Mesodermal cell (in vitro differentiated cells): ENCODE measurements at regions not wholly inside any gene's neighbourhood (a gene's known extent, or its start where the extent isn't known, plus 50 kb on each side); places are given as distances from the start of the nearest gene placed in this dataset.
"Not testable (repeated sequence)": the region's sequence is repeated elsewhere in the genome, so short reads cannot be mapped to it uniquely, and the experiment has no call there.

ENCODE experiments used
- H3K27ac ChIP-seq: 2 replicates; pipeline ENCODE4 v1.7.0; 2013; ENCODE audit warnings: mild to moderate bottlenecking, low read depth, low read length, moderate library complexity; ENCODE audit not compliant: severe bottlenecking
- H3K36me3 ChIP-seq: 2 replicates; pipeline ENCODE4 v1.7.1; 2013; ENCODE audit warnings: mild to moderate bottlenecking, low read length, moderate library complexity; ENCODE audit not compliant: control insufficient read depth, insufficient read depth
- H3K4me1 ChIP-seq: one replicate; pipeline ENCODE4 v1.7.1; 2013; ENCODE audit warnings: mild to moderate bottlenecking, low read length; ENCODE audit not compliant: insufficient read depth, control insufficient read depth, poor library complexity, severe bottlenecking
- H3K4me3 ChIP-seq: 2 replicates; pipeline ENCODE4 v1.7.0; 2013; ENCODE audit warnings: low read length, control low read depth, mild to moderate bottlenecking; ENCODE audit not compliant: insufficient read depth, poor library complexity, severe bottlenecking; ENCODE audit errors: extremely low read depth
- H3K9me3 ChIP-seq: 2 replicates; pipeline ENCODE4 v1.7.1; 2013; ENCODE audit warnings: mild to moderate bottlenecking, low read length, moderate library complexity; ENCODE audit not compliant: control insufficient read depth
- WGBS, 2 experiments: methylation state at CpG; one replicate each; pipeline ENCODE4 v1.1.5; 2013; ENCODE audit warnings: missing lambda C conversion rate in 2 of 2; ENCODE audit not compliant: insufficient coverage in 2 of 2; 5-methylcytosine and 5-hydroxymethylcytosine counted together

- no peaks in the 10 kb centered on the region for H3K4me1 ChIP-seq
- no peaks in the 10 kb centered on the region for H3K36me3 ChIP-seq
- H3K9me3 ChIP-seq = no peaks in the 10 kb centered on the region
- no peak overlapping the region for H3K4me3 ChIP-seq
- no peak overlapping the region for H3K27ac ChIP-seq
These were observed 393.5 kb downstream of the MAT2B start for GRCh38 chr5:163898873-163899272.

DNA sequence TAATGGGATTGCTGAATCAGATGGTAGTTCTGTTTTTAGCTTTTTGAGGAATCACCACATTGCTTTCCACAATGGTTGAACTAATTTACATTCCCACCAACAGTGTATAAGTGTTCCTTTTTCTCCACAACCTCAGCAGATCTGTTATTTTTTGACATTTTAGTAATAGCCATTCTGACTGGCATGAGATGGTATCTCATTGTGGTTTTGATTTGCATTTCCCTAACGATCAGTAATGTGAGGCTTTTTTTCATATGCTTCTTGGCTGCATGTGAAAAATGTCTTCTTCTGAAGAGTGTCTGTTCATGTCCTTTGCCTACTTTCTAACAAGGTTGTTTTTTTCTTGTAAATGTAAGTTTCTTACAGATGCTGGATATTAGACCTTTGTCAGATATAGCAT is 402.4 kb downstream of the MAT2B start:
- H3K27ac ChIP-seq, H3K4me1 ChIP-seq, H3K4me3 ChIP-seq, H3K36me3 ChIP-seq, H3K9me3 ChIP-seq: not testable (repeated sequence)
- WGBS, 2 experiments = 100% methylated on average over 1 of the region's 1 CpG

DNA sequence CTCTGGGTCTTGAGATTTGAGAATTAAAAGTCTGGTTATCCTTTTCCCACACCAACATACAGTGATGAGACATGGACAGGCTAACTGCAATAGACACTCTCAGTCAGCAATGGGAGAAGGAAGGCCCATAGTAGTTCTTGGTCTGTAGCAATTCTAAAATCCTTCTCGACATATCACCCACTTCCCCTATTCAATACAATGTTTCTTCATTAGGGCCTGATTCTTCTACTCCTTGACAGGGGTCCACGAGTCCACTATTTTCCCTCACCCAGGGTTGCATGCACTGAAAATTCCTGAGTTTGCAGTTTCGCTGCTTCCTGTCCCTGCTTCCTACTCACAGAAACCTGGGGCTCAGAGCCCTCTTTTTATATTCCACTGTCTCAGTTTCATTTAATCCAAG is 402.8 kb downstream of the MAT2B start:
- 71 to 80% methylated on average over 1 to 3 of the region's 3 CpGs for whole genome bisulfite sequencing, 2 experiments
- no peaks in the 10 kb centered on the region for H3K36me3 ChIP-seq
- no peaks in the 10 kb centered on the region for H3K9me3 ChIP-seq
- no peak overlapping the region for H3K27ac ChIP-seq
- H3K4me3 ChIP-seq = no peak overlapping the region
- no peaks in the 10 kb centered on the region for H3K4me1 ChIP-seq

DNA sequence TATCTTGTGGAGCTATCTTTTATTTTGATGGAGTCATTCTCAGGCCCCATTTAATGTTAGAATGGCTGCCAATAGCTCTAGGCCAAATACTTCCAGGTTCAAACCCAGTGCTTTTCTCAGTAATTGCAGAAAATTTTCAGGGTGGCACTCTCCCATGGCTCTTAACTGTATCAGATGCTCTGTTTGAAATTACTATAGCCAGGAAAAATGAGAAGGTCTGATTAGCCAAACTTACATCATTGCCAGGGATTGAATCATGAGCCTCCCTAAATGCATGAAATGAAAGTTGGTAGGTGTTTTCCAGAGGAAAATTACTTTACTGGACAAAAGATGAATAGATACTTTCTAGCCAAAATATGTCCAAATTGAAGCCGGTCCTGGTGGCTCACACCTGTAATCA is 404.8 kb downstream of the MAT2B start:
- no peaks in the 10 kb centered on the region for H3K4me1 ChIP-seq
- H3K9me3 ChIP-seq = no peaks in the 10 kb centered on the region
- WGBS, 2 experiments = 56 to 100% methylated on average over 1 of the region's 1 CpG

DNA sequence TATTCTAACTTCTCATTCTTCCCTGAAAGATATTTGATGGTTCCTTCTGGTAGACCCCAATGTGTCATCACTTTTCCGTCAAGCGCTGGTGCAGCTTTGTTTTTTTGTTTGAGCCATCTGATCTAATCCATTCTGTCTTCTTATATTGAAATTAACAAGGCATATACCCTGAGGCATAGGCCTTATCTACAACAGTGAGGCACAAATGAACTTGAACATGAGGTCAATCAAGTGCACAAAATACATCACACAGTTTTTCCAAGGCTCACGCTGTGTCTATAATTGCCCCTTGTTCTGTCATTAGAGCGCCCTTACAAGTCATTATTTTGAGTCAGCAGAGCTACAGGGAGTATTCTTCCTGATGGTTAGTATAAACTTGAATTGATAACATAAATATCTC is 406.6 kb downstream of the MAT2B start:
- Histone ChIP-seq H3K4me3 (no peak overlapping the region), H3K27ac (no peak overlapping the region), H3K4me1 (no peaks in the 10 kb centered on the region), H3K9me3 (no peaks in the 10 kb centered on the region), H3K36me3 (no peaks in the 10 kb centered on the region)
- 77 to 93% methylated on average over 2 to 3 of the region's 4 CpGs for WGBS, 2 experiments

More for the DNA sequence above, 404.8 kb downstream of the MAT2B start:
- Histone ChIP-seq H3K4me3 (no peak overlapping the region), H3K36me3 (no peaks in the 10 kb centered on the region), H3K27ac (no peak overlapping the region)

GRCh38 chr5:163913548-163913947 is 408.1 kb downstream of the MAT2B start:
- Histone ChIP-seq H3K36me3 (no peaks in the 10 kb centered on the region), H3K4me3 (no peak overlapping the region), H3K27ac (no peak overlapping the region), H3K9me3 (no peaks in the 10 kb centered on the region), H3K4me1 (no peaks in the 10 kb centered on the region)
- WGBS, 2 experiments = no CpG with 5 or more reads among the region's 3 CpGs

GRCh38 chr5:163914910-163915309 is 409.5 kb downstream of the MAT2B start:
- H3K9me3 ChIP-seq = no peaks in the 10 kb centered on the region
- no peaks in the 10 kb centered on the region for H3K4me1 ChIP-seq
- no peak overlapping the region for H3K27ac ChIP-seq
- 100% methylated on average over 1 of the region's 5 CpGs for WGBS, 2 experiments
- H3K4me3 ChIP-seq = no peak overlapping the region
- H3K36me3 ChIP-seq = no peaks in the 10 kb centered on the region

DNA sequence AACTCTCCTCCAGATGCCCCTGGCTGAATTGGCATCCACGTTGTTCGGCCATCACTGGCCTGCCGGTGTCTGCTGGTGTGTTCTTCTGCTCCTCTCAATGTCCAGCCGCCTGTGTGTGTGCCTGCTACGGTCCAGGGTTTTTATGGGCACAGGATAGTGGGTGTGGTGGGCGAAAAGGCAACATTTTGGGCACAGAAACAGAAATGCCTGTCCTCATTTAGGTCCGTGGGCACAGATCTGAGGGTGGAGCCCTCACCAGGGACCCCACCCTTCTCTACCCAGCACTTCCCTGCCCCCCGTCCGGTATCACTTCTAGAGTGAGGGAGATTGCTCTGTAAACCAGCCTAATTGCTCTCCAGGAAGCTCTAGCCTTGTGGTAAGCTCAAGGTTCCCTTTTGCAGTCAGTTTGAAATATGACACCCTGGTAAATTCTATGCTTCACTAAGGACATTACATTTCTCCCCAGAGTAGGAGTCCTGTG is 410.1 kb downstream of the MAT2B start:
- no peaks in the 10 kb centered on the region for H3K4me1 ChIP-seq
- H3K36me3 ChIP-seq = no peaks in the 10 kb centered on the region
- H3K9me3 ChIP-seq = no peaks in the 10 kb centered on the region
- no peak overlapping the region for H3K4me3 ChIP-seq
- WGBS, 2 experiments = 63 to 80% methylated on average over 6 of the region's 9 CpGs
- H3K27ac ChIP-seq = no peak overlapping the region

- H3K9me3 ChIP-seq = no peaks in the 10 kb centered on the region
- H3K27ac ChIP-seq = no peak overlapping the region
- no peaks in the 10 kb centered on the region for H3K36me3 ChIP-seq
- H3K4me1 ChIP-seq = no peaks in the 10 kb centered on the region
- no peak overlapping the region for H3K4me3 ChIP-seq
- no CpG with 5 or more reads among the region's 2 CpGs for WGBS, 2 experiments
These were observed 411.0 kb downstream of the MAT2B start for GRCh38 chr5:163916376-163916775.

DNA sequence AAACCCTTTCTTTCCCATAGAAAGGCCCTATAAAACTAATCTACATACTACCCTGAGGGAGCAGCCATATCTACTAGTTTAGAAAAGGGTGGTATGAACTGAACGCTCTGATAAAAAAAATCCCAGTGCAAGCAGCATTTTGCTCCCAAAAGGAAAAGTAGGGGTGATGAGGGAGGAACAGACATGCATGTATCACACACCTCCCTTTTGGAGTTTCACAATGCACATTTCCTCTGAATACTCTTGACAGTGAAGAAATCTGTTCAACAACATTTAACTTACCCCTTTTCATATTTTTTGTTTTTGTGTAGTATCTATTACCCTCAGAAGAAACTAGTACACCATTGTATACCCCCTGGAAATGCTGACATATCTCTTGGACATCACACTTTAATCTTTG is 411.4 kb downstream of the MAT2B start:
- no peaks in the 10 kb centered on the region for H3K9me3 ChIP-seq
- H3K36me3 ChIP-seq = no peaks in the 10 kb centered on the region
- WGBS, 2 experiments = no CpG with 5 or more reads among the region's 1 CpG
- no peaks in the 10 kb centered on the region for H3K4me1 ChIP-seq
- no peak overlapping the region for H3K27ac ChIP-seq
- H3K4me3 ChIP-seq = no peak overlapping the region

DNA sequence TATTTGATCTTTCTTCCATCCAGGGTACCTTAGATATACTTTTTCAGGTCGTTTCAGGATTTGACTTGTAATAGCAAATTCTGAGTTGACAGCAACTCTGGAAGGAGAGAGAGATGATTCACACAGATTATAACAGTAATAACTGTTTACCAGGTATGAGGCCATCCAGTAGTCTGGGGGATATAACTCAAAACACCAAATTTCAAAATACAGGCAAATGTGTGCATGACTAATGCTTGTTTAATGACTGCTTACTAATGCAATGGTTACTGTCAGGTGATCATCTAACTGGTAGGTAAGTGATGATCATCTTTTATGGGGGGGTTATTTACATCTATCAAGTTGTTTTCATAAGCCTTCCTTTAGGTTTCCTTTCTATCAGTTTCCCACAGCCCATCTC is 412.3 kb downstream of the MAT2B start:
- WGBS, 2 experiments = no CpG with 5 or more reads among the region's 1 CpG
- H3K36me3 ChIP-seq = no peaks in the 10 kb centered on the region
- no peak overlapping the region for H3K27ac ChIP-seq
- H3K4me1 ChIP-seq = no peaks in the 10 kb centered on the region
- H3K4me3 ChIP-seq = no peak overlapping the region
- no peaks in the 10 kb centered on the region for H3K9me3 ChIP-seq

DNA sequence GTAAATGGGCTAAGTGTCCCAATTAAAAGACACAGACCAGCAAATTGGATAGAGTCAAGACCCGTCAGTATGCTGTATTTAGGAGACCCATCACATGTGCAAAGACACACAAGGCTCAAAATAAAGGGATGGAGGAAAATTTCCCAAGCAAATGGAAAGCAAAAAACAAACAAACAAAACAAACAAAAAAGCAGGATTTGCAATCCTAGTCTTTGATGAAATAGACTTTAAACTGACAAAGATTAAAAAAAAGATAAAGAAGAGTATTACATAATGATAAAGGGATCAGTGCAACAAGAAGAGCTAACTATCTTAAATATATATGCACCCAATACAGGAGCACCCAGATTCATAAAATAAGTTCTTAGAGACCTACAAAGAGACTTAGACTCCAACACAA is 429.6 kb downstream of the MAT2B start:
- not testable (repeated sequence) for H3K4me3 ChIP-seq, H3K36me3 ChIP-seq, H3K27ac ChIP-seq, H3K9me3 ChIP-seq, H3K4me1 ChIP-seq
- WGBS, 2 experiments = no CpG with 5 or more reads among the region's 1 CpG
